Smooth muscle cell (in vitro differentiated cells): ENCODE measurements at regions not wholly inside any gene's neighbourhood (a gene's known extent, or its start where the extent isn't known, plus 50 kb on each side); places are given as distances from the start of the nearest gene placed in this dataset.
A peak's percentile ranks its signal among the peaks of the same experiment; 100 is the strongest.
"Not testable (repeated sequence)": the region's sequence is repeated elsewhere in the genome, so short reads cannot be mapped to it uniquely, and the experiment has no call there.

ENCODE experiments used
- DNase-seq: peaks from one replicate; lab custom pipeline; 2025; ENCODE audit not compliant: unreplicated experiment; lab: John Stamatoyannopoulos, UW
- H2AFZ ChIP-seq: fragments of 200-600 bp; sonication (generic); 2 replicates; pipeline ENCODE4 v1.6.0; 2016; ENCODE audit warnings: antibody characterized with exemption, low read depth, mild to moderate bottlenecking
- H3F3A ChIP-seq: fragments of 200-600 bp; sonication (generic); 2 replicates; pipeline ENCODE4 v1.6.0; 2017; ENCODE audit warnings: antibody characterized with exemption, low read depth
- H3K27ac ChIP-seq: fragments of 200-600 bp; sonication (generic); 2 replicates; pipeline ENCODE4 v1.5.1; 2016; ENCODE audit warnings: low read depth, mild to moderate bottlenecking
- H3K27me3 ChIP-seq: fragments of 200-600 bp; sonication (generic); 2 replicates; pipeline ENCODE4 v1.6.1; 2016; ENCODE audit warnings: low read depth, mild to moderate bottlenecking
- H3K36me3 ChIP-seq: fragments of 200-600 bp; sonication (generic); 2 replicates; pipeline ENCODE4 v1.5.1; 2016; ENCODE audit warnings: low read depth
- H3K4me1 ChIP-seq: fragments of 200-600 bp; sonication (generic); 2 replicates; pipeline ENCODE4 v1.5.1; 2016; ENCODE audit warnings: low read depth
- H3K4me2 ChIP-seq: fragments of 200-600 bp; sonication (generic); 2 replicates; pipeline ENCODE4 v1.6.0; 2016; ENCODE audit warnings: mild to moderate bottlenecking
- H3K4me3 ChIP-seq: fragments of 200-600 bp; sonication (generic); 2 replicates; pipeline ENCODE4 v1.5.1; 2016; ENCODE audit warnings: mild to moderate bottlenecking
- H3K79me2 ChIP-seq: fragments of 200-600 bp; sonication (generic); 2 replicates; pipeline ENCODE4 v1.6.0; 2016; ENCODE audit warnings: low read depth, mild to moderate bottlenecking
- H3K9ac ChIP-seq: fragments of 200-600 bp; sonication (generic); 2 replicates; pipeline ENCODE4 v1.6.0; 2016; ENCODE audit warnings: low read depth
- H3K9me3 ChIP-seq: fragments of 200-600 bp; sonication (generic); replicated peaks from 2 replicates; pipeline ENCODE4 v1.5.1; 2016; ENCODE audit warnings: low read depth
- H4K20me1 ChIP-seq: fragments of 200-600 bp; sonication (generic); 2 replicates; pipeline ENCODE4 v1.6.0; 2016; ENCODE audit warnings: low read depth
- WGBS: methylation state at CpG from one replicate; pipeline ENCODE4 v1.1.7; 2016; ENCODE audit warnings: low lambda C conversion rate; 5-methylcytosine and 5-hydroxymethylcytosine counted together
- TF ChIP-seq, protein P1 (sequence below): fragments of 200-600 bp; sonication (generic); IDR thresholded peaks from 2 replicates; pipeline ENCODE4 v1.5.1; 2017; ENCODE audit warnings: borderline replicate concordance, mild to moderate bottlenecking, antibody characterized with exemption; ENCODE audit not compliant: insufficient read depth, poor library complexity, severe bottlenecking

DNA sequence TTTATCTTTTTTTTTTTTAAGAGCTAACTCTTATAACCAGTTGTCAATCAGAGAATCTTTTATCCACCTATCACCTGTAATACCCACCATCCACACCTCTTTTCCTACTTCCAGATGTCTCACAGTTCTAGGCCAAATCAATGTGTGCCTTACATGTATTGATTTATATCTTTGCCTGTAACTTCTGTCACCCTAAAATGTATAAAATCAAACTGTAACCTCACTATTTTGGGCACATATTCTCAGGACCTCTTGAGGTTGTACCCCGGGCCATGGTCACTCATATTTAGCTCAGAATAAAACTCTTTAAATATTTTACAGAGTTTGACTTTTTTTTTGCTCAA, 404.7 kb upstream of the RORB start:
- H4K20me1 ChIP-seq: no peaks in the 10 kb centered on the region
- TF ChIP-seq, protein P1, sequence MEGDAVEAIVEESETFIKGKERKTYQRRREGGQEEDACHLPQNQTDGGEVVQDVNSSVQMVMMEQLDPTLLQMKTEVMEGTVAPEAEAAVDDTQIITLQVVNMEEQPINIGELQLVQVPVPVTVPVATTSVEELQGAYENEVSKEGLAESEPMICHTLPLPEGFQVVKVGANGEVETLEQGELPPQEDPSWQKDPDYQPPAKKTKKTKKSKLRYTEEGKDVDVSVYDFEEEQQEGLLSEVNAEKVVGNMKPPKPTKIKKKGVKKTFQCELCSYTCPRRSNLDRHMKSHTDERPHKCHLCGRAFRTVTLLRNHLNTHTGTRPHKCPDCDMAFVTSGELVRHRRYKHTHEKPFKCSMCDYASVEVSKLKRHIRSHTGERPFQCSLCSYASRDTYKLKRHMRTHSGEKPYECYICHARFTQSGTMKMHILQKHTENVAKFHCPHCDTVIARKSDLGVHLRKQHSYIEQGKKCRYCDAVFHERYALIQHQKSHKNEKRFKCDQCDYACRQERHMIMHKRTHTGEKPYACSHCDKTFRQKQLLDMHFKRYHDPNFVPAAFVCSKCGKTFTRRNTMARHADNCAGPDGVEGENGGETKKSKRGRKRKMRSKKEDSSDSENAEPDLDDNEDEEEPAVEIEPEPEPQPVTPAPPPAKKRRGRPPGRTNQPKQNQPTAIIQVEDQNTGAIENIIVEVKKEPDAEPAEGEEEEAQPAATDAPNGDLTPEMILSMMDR: no peak
- no peaks in the 10 kb centered on the region for H3K36me3 ChIP-seq
- no peak overlapping the region for H3K27ac ChIP-seq
- H2AFZ ChIP-seq: peak overlapping the region; percentile 2
- H3K27me3 ChIP-seq: no peaks in the 10 kb centered on the region
- no peak overlapping the region for H3K9ac ChIP-seq
- no peak overlapping the region for H3K4me3 ChIP-seq
- H3K4me2 ChIP-seq: no peak overlapping the region
- no peaks in the 10 kb centered on the region for H3K79me2 ChIP-seq
- 94% methylated on average over 1 of the region's 1 CpG for WGBS
- DNase-seq: no peak
- H3K9me3 ChIP-seq: no peaks in the 10 kb centered on the region
- no peaks in the 10 kb centered on the region for H3F3A ChIP-seq
- no peaks in the 10 kb centered on the region for H3K4me1 ChIP-seq

DNA sequence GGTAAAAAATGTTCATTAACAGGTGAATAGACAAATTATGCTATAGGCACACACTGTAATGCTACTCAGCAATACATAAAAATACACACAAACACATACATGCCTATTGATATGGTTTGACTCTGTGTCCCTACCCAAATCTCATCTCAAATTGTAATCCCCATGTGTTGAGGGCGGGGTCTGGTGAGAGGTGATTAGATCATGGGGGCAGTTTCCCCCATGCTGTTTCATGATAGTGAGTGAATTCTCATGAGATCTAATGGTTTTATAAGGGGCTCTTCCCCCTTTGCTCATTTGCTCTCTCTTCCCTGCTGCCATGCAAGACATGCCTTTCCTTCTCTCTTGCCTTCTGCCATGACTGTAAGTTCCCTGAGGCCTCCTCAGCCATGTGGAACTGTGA, 403.1 kb upstream of the RORB start:
- H3F3A ChIP-seq, H3K4me2 ChIP-seq, H3K27ac ChIP-seq, H3K4me3 ChIP-seq, H2AFZ ChIP-seq, H3K4me1 ChIP-seq, H3K79me2 ChIP-seq, H3K9ac ChIP-seq, H3K9me3 ChIP-seq, H3K27me3 ChIP-seq, H3K36me3 ChIP-seq, H4K20me1 ChIP-seq, DNase-seq: not testable (repeated sequence)
- WGBS: 96% methylated on average over 1 of the region's 1 CpG

DNA sequence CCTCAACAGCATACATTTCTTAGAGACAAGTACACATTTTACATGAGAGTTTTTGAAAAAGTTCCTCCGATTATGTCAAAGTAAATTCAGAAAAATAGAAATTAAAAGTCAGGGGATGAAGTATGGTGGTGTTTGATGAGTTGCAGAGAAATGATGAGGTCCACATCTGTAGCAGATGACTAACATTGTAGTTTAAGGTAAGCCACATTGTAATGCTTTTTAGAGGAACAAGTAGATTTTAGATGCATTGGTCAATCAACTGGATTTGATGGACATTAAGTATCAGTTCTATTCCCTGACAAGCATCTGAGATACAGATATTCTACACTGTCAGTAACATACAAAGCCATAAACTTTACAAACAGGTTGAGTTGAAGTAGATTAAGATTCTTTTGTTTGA, 402.4 kb upstream of the RORB start:
- Histone ChIP-seq H3K4me1 (no peaks in the 10 kb centered on the region), H3F3A (no peaks in the 10 kb centered on the region), H3K4me3 (no peak overlapping the region), H4K20me1 (no peaks in the 10 kb centered on the region), H3K9me3 (no peaks in the 10 kb centered on the region), H3K36me3 (no peaks in the 10 kb centered on the region), H3K9ac (no peak overlapping the region), H3K27ac (no peak overlapping the region), H3K79me2 (no peaks in the 10 kb centered on the region), H3K4me2 (no peak overlapping the region), H3K27me3 (no peaks in the 10 kb centered on the region), H2AFZ (no peak overlapping the region)
- no peak for DNase-seq
- TF ChIP-seq, protein P1: no peak
- WGBS: 96% methylated on average over 1 of the region's 1 CpG

DNA sequence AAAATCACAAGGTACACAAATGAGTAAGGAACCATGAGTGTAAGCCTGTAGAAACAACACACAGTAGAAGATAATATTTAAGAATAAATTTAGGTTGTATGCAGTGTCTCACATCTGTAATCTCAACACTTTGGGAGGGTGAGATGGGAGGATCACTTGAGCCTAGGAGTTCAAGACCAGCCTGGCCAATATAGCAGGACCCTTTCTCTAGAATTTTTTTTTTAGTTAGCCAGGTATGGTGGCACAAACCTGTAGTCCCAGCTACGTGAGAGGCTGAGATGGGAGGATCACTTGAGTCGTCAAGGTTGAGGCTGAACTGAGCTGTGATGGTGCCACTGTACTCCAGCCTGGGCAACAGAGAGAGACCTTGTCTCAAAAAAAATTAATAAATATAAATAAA, 401.2 kb upstream of the RORB start:
- DNase-seq: no peak

More for the DNA sequence above, 401.2 kb upstream of the RORB start:
- H3K4me1 ChIP-seq: no peaks in the 10 kb centered on the region
- no peaks in the 10 kb centered on the region for H4K20me1 ChIP-seq
- no peaks in the 10 kb centered on the region for H3K36me3 ChIP-seq
- H3K9ac ChIP-seq: no peak overlapping the region
- no peak overlapping the region for H3K27ac ChIP-seq
- H3K79me2 ChIP-seq: no peaks in the 10 kb centered on the region
- TF ChIP-seq, protein P1: no peak
- no peak overlapping the region for H3K4me3 ChIP-seq
- WGBS: 94% methylated on average over 2 of the region's 2 CpGs
- no peak overlapping the region for H3K4me2 ChIP-seq
- no peaks in the 10 kb centered on the region for H3K27me3 ChIP-seq
- no peak overlapping the region for H2AFZ ChIP-seq
- H3K9me3 ChIP-seq: no peaks in the 10 kb centered on the region
- H3F3A ChIP-seq: no peaks in the 10 kb centered on the region
